M059J (cell line): ENCODE measurements at regions not wholly inside any gene's neighbourhood (a gene's known extent, or its start where the extent isn't known, plus 50 kb on each side); places are given as distances from the start of the nearest gene placed in this dataset.
"Not testable (repeated sequence)": the region's sequence is repeated elsewhere in the genome, so short reads cannot be mapped to it uniquely, and the experiment has no call there.

Experiments
- DNase-seq: peaks from one replicate; pipeline ENCODE4 v3.0.0-alpha.2; 2012; ENCODE audit warnings: low read depth

- DNase-seq: no peak
These were observed 1389.8 kb upstream of the ALCAM start for GRCh38 chr3:103976931-103977339.

GRCh38 chr3:103977417-103977816, 1389.3 kb upstream of the ALCAM start:
- no peak for DNase-seq

GRCh38 chr3:103991461-103992115, 1375.1 kb upstream of the ALCAM start:
- DNase-seq: peak; percentile 43

- no peak for DNase-seq
These were observed 1374.2 kb upstream of the ALCAM start for GRCh38 chr3:103992469-103992868.

DNA sequence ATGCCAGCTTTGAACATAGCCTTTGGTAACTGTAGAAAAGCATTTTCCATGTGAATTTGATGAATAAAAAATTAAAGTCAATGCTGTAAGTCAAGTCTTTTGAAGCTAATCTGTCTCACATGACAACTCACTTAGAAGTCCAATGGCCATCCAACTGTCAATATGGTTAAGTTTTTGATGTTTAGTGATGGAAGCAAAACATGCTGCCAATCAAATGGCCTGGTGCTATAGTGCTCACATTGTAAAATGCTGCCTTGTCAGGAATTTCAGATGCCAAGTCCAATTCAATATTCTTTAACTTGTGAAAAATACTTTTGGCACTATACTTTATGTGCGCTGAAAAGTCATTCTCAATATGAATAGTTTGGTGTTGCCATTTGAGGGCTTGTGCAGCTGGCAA, 1361.8 kb upstream of the ALCAM start:
- DNase-seq: no peak

DNA sequence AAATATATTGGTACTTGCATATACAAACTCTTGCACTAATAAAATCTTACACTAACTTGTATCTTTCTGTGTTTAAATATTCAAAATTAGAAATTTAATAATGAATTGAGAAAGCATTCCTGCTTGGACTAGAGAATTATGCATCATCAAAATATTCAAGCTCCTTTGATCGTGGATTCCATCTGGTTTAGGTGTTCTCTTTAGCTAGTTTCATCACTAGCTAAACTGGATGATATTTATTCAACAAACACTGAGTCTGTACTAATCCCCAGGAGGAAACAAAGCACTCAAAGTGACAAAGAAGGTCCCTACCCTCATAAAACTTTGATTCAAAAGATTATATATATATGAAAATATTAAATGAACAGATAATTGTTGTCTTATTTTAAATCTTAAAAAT, 1360.9 kb upstream of the ALCAM start:
- DNase-seq: peak; percentile 37

DNA sequence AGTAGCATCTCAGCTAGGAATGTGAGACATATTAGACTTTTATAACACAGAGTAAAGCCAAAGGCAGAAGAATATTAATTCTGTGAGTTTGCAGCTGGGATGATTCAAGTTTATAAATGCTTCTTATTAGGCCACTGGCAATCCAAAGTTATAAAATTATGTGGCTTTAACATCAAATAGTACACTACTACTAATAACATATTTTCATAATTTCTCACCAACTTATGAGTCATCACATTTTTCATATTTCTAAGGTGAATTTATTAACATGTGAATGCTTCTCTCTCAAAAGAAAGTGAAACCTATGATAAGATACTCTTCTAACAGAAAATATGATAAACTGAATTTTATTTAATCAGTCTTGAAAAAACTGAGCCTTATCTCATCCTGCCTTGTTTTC, 1348.2 kb upstream of the ALCAM start:
- DNase-seq: no peak

DNA sequence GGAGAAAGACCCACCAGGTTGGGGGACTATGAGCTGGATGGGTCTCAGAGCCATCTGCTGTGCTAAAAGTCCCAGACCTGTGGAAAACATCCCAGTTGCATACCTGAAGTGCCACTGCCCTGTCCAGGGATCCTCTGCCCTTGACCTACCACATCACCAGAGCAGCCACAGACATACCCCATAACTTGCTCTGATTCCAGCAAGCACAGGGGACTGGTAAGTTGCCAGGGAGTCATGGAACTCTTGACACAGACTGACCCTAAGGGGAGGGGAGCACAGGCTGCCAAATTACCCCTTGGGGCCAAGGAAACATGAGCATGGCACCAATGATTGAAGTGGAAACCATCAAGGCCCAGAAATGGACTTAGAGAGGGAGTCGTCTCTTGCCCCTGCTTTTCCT, 1335.1 kb upstream of the ALCAM start:
- DNase-seq: no peak

GRCh38 chr3:104032283-104032682, 1334.4 kb upstream of the ALCAM start:
- DNase-seq: peak; percentile 50

- DNase-seq: no peak
These were observed 1325.8 kb upstream of the ALCAM start for GRCh38 chr3:104040896-104041295.

DNA sequence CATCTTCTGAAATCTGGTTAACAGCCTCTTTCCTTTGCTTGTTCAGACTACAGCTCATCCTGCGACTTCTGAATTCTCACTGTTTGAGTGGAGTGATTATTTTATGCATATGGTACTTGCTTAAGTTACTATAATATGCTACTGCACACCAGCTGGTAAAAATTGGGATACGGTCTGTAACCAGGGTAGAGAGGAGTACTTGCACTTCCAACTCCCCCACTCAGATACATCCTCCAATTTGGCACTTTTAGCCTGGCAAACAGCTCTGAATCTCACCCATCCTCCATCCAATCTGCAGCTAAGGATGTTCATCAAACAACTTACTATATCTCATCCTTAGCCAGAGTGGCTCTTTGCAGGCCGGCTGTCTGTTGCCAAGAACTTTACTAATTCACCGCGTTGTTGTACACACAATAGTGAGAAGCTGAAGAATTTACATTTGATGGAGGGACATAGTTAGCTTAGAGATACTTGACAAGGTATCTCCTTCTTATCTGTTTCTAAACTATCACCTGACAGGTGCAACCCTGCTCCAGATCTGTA, 1323.6 kb upstream of the ALCAM start:
- not testable (repeated sequence) for DNase-seq

- DNase-seq: peak; percentile 24
These were observed 1322.7 kb upstream of the ALCAM start for GRCh38 chr3:104044002-104044401.

- DNase-seq: peak; percentile 49
These were observed 1300.1 kb upstream of the ALCAM start for GRCh38 chr3:104066658-104067057.

- peak; percentile 56 for DNase-seq
These were observed 1297.6 kb upstream of the ALCAM start for GRCh38 chr3:104069114-104069513.

- DNase-seq: no peak
These were observed 1295.8 kb upstream of the ALCAM start for GRCh38 chr3:104070906-104071305.

- DNase-seq: no peak
These were observed 1286.6 kb upstream of the ALCAM start for GRCh38 chr3:104080088-104080626.

- DNase-seq: no peak
These were observed 1278.0 kb upstream of the ALCAM start for GRCh38 chr3:104088738-104089137.

DNA sequence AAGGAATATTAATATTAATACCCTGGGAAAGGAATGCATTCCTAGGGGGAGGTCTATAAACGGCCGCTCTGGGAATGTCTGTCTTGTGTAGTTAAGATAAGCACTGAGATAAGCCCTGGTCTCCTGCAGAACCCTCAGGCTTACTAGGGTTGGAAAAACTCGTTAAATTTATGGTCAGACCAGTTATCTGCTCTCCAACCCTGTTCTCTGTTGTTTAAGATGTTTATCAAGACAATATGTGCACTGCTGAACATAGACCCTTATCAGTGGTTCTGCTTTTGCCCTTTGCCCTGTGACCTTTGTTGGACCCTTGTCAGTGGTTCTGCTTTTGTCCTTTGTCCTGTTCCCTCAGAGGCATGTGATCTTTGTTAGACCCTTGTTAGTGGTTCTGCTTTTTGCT, 1276.7 kb upstream of the ALCAM start:
- DNase-seq: not testable (repeated sequence)

DNA sequence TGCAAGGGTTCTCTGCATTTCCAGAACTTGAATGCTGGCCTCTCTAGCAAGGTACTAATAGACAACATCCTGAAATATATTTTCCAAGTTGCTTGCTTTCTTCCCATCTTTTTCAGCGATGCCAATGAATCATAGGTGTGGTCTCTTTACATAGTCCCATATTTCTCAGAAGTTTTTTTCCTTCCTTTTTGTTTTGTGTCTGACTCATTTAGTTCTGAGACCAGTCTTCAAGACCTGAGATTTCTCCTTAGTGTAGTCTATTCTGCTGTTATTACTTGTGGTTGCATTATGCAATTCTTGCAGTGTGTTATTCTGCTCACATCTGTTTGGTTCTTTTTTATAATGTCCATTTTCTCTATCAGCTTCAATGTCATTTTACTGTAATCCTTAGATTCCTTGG, 1265.0 kb upstream of the ALCAM start:
- DNase-seq: no peak

GRCh38 chr3:104102386-104102785, 1264.3 kb upstream of the ALCAM start:
- peak; percentile 54 for DNase-seq

- DNase-seq: no peak
These were observed 1260.4 kb upstream of the ALCAM start for GRCh38 chr3:104106276-104106675.

DNA sequence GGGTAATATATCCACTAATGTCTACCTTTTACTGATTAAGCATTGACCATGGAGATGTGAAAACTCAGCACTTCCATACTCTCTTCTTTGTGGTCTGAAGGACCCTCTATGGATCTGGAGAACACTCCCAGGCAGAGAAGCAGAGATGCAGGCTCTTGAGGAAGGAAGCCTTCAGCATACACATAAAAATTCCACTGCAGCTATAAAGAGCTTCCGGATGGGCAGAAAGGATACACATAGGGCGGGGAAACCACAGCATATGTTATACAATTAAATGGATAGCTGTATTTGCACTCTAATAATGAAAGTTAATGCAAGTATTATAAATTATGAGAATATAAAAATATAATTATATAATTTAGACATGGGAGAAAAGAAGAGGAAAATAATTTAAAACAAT, 1258.2 kb upstream of the ALCAM start:
- no peak for DNase-seq

DNA sequence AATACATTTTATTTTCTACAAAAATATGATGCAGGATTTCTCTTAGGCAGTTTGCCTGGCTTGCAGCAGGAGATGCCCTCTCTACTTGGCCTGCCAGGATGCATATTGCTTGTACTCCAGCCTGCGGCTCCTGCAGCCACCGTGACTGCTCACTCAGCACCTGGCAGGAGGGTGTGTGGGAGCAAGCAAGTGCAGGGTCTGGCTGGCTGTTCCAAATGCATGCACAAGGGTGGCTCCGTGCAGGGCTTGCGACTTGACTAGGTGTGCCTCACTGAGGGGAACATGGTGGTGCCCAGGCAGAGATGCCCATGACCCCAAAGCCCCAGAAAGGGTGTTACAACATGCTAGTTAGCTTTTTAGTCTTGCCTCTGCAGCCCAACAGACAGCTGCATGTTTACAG, 1240.2 kb upstream of the ALCAM start:
- no peak for DNase-seq
